Gastrocnemius medialis (tissue), 4 donors: ENCODE measurements at regions not wholly inside any gene's neighbourhood (a gene's known extent, or its start where the extent isn't known, plus 50 kb on each side); places are given as distances from the start of the nearest gene placed in this dataset.

Experiments used
- CTCF ChIP-seq, 5 experiments: fragments of 450-650 bp in 3 of 5; fragments of 200-600 bp in 2 of 5; sonication (generic) in 2 of 5; IDR thresholded peaks in 4 of 5; conservative IDR thresholded peaks in 1 of 5; 1 replicate in 4 of 5; 2 replicates in 1 of 5; pipeline ENCODE4 v1.5.1; 2016 to 2019; ENCODE audit warnings: antibody characterized with exemption in 5 of 5, mild to moderate bottlenecking in 3 of 5, moderate library complexity in 3 of 5
- POLR2A ChIP-seq, 2 donors: fragments of 450-650 bp; IDR thresholded peaks; one replicate each; pipeline ENCODE4 v1.6.1; 2017; ENCODE audit warnings: antibody characterized with exemption in 2 of 2, mild to moderate bottlenecking in 2 of 2, moderate library complexity in 2 of 2

- TF ChIP-seq CTCF (IDR thresholded peaks at IDR 0.05 in 4 of 5, conservative IDR thresholded peaks at IDR 0.05 in 1 of 5) (no peak), POLR2A (IDR thresholded peaks at IDR 0.05) (no peak)
Measured at GRCh38 chr4:43425206-43425605, 532.7 kb downstream of the GRXCR1 start.
